C4-2B (cell line): ENCODE measurements at regions not wholly inside any gene's neighbourhood (a gene's known extent, or its start where the extent isn't known, plus 50 kb on each side); places are given as distances from the start of the nearest gene placed in this dataset.

Experiments used
- CTCF ChIP-seq: fragments of 450-650 bp; conservative IDR thresholded peaks from 2 replicates; pipeline ENCODE4 v1.5.1; 2017; ENCODE audit warnings: mild to moderate bottlenecking
- ZFX ChIP-seq: fragments of 450-650 bp; IDR thresholded peaks from 2 replicates; pipeline ENCODE4 v1.6.1; 2017

- no peak for TF ChIP-seq CTCF
- no peak for TF ChIP-seq ZFX
Observed at GRCh38 chr16:11460820-11461594, 115.7 kb downstream of the RMI2 start.
